Spleen (tissue), 7 donors: ENCODE measurements at regions not wholly inside any gene's neighbourhood (a gene's known extent, or its start where the extent isn't known, plus 50 kb on each side); places are given as distances from the start of the nearest gene placed in this dataset.

Source experiments
- POLR2A ChIP-seq, 3 donors: fragments of 450-650 bp; IDR thresholded peaks; one replicate each; pipeline ENCODE4 v1.5.1; 2017; ENCODE audit warnings: antibody characterized with exemption in 3 of 3, mild to moderate bottlenecking in 1 of 3
- POLR2AphosphoS5 ChIP-seq, 3 donors: sonication (generic); formaldehyde crosslinking; IDR thresholded peaks; one replicate each; pipeline ENCODE4 v1.5.1; 2017; ENCODE audit warnings: antibody characterized with exemption in 3 of 3
- TF ChIP-seq, protein P1 (sequence below), 11 experiments: fragments of 200-600 bp in 7 of 11; fragments of 450-650 bp in 4 of 11; sonication (generic) in 4 of 11; IDR thresholded peaks in 8 of 11; conservative IDR thresholded peaks in 3 of 11; 1 replicate in 7 of 11; 2 replicates in 4 of 11; pipeline versions ENCODE4 v1.4.0 to v1.8.0; 2016 to 2021; ENCODE audit warnings: antibody characterized with exemption in 11 of 11, inconsistent platforms in 4 of 11, mild to moderate bottlenecking in 1 of 11
- donor health status: DM: no; HTN: no; CAD: no; lungs with moderate emphysema.
- donor health status: DM: no; HTN: no; CAD: no.
- donor health status: DM: no; HTN: no; CAD: no.

DNA sequence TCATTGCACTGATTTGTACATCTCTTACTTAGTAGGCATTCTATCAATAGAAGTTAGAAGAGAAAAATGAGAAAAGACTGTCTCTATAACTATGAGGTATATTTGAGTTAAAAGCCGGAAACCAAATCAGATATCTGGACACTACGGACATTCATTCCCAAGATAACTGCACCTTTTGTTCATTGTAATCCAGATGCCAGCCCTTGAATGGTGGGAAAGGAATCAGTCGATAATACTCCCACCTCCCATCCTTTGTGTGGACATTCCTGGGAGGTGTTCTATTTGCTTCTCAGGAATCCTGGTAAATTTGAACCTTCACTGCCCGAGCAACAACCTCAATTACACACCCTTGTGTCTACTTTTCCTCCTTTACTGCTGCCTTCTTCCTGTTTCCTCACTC lies 225.2 kb downstream of the CHD9NB start:
- TF ChIP-seq, protein P1, sequence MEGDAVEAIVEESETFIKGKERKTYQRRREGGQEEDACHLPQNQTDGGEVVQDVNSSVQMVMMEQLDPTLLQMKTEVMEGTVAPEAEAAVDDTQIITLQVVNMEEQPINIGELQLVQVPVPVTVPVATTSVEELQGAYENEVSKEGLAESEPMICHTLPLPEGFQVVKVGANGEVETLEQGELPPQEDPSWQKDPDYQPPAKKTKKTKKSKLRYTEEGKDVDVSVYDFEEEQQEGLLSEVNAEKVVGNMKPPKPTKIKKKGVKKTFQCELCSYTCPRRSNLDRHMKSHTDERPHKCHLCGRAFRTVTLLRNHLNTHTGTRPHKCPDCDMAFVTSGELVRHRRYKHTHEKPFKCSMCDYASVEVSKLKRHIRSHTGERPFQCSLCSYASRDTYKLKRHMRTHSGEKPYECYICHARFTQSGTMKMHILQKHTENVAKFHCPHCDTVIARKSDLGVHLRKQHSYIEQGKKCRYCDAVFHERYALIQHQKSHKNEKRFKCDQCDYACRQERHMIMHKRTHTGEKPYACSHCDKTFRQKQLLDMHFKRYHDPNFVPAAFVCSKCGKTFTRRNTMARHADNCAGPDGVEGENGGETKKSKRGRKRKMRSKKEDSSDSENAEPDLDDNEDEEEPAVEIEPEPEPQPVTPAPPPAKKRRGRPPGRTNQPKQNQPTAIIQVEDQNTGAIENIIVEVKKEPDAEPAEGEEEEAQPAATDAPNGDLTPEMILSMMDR (IDR thresholded peaks at IDR 0.05 in 8 of 11, conservative IDR thresholded peaks at IDR 0.05 in 3 of 11): no peak
- no peak for TF ChIP-seq POLR2A (IDR thresholded peaks at IDR 0.05)
- no peak for TF ChIP-seq POLR2AphosphoS5 (IDR thresholded peaks at IDR 0.05)
